HCT116 (cell line): ENCODE measurements at regions not wholly inside any gene's neighbourhood (a gene's known extent, or its start where the extent isn't known, plus 50 kb on each side); places are given as distances from the start of the nearest gene placed in this dataset.
A peak's percentile ranks its signal among the peaks of the same experiment; 100 is the strongest.

Experiments used
- ATAC-seq: fragments of 200-7000 bp; cut with Tn5 transposase; 2 replicates; pipeline ENCODE4 v1.9.1; 2020; ENCODE audit warnings: mild to moderate bottlenecking, moderate library complexity
- BruUV-seq: library from RNA; stranded (reverse); fragments of 400-500 nt; replicated peaks from 2 replicates; lab custom pipeline; 2021; lab: Mats Ljungman, UMichigan
- CTCF ChIA-PET: fragments of 300-600 bp; sonication (Branson Sonifier 250); formaldehyde crosslinking; loops from one replicate; lab custom pipeline; 2021; ENCODE audit warnings: antibody characterized with exemption; lab: Charles Lee
- POLR2A ChIA-PET: fragments of 300-600, 350-600 bp; sonication (Branson Sonifier 250); formaldehyde crosslinking; loops from one replicate; lab custom pipeline; 2021; ENCODE audit warnings: antibody characterized with exemption; lab: Charles Lee
- RAD21 ChIA-PET, 2 experiments: fragments of 300-600 bp; sonication (Branson Sonifier 250); formaldehyde crosslinking; loops; one replicate each; lab custom pipeline; 2023; ENCODE audit warnings: low total read pairs in 2 of 2; ENCODE audit not compliant: uncharacterized antibody in 2 of 2, unreplicated experiment in 2 of 2, low non-redundant PET in 1 of 2; lab: Charles Lee
- DNase-seq: peaks from one replicate; pipeline ENCODE4 v3.0.0-alpha.2; 2010; ENCODE audit warnings: low read depth, low spot score
- H2AFZ ChIP-seq: fragments of 200-600 bp; shearing (Covaris generic), sonication (generic); 2 replicates; pipeline ENCODE4 v1.6.1; 2017; ENCODE audit warnings: low read depth, mixed run types, mixed read lengths, antibody characterized with exemption, low read length; ENCODE audit not compliant: poor library complexity, severe bottlenecking
- H3K27ac ChIP-seq: 2 replicates; pipeline ENCODE4 v1.5.1; 2012; ENCODE audit warnings: low read depth, low read length
- H3K27me3 ChIP-seq: fragments of 200-600 bp; sonication (generic); 2 replicates; pipeline ENCODE4 v1.6.1; 2016; ENCODE audit warnings: mixed run types, low read length, mixed read lengths; ENCODE audit not compliant: insufficient read depth
- H3K36me3 ChIP-seq, 2 experiments: fragments of 200-500 bp in 1 of 2; fragments of 200-600 bp in 1 of 2; sonication (Bioruptor generic) in 1 of 2; sonication (generic) in 1 of 2; 2 replicates each; pipeline versions ENCODE4 v1.5.1 to v1.6.1; 2014 to 2016; ENCODE audit warnings: low read length in 2 of 2, inconsistent platforms in 1 of 2, mixed read lengths in 1 of 2, mixed run types in 1 of 2; ENCODE audit not compliant: insufficient read depth in 2 of 2, control insufficient read depth in 1 of 2
- H3K4me1 ChIP-seq, 2 experiments: fragments of 200-600 bp in 1 of 2; sonication (generic) in 1 of 2; 2 replicates each; pipeline versions ENCODE4 v1.5.1 to v1.6.1; 2012 to 2017; ENCODE audit warnings: low read length in 2 of 2, inconsistent platforms in 1 of 2, mild to moderate bottlenecking in 1 of 2, mixed read lengths in 1 of 2, mixed run types in 1 of 2, moderate library complexity in 1 of 2; ENCODE audit not compliant: insufficient read depth in 2 of 2, control insufficient read depth in 1 of 2
- H3K4me2 ChIP-seq: fragments of 200-600 bp; sonication (generic); 2 replicates; pipeline ENCODE4 v1.6.1; 2017; ENCODE audit warnings: mixed run types, low read length, mixed read lengths
- H3K4me3 ChIP-seq, 2 experiments: fragments of 200-600 bp in 1 of 2; sonication (generic) in 1 of 2; replicated peaks in 1 of 2; 2 replicates each; pipeline ENCODE4 v1.5.1; 2011 to 2016; ENCODE audit warnings: low read length in 2 of 2, control low read depth in 1 of 2, low read depth in 1 of 2, mild to moderate bottlenecking in 1 of 2, mixed read lengths in 1 of 2, mixed run types in 1 of 2
- H3K79me2 ChIP-seq: fragments of 200-600 bp; sonication (generic); 2 replicates; pipeline ENCODE4 v1.6.1; 2017; ENCODE audit warnings: mild to moderate bottlenecking, mixed run types, low read length, moderate library complexity, mixed read lengths; ENCODE audit not compliant: insufficient read depth
- H3K9ac ChIP-seq: fragments of 200-600 bp; sonication (generic); 2 replicates; pipeline ENCODE4 v1.6.1; 2016; ENCODE audit warnings: low read length, mixed read lengths
- H3K9me2 ChIP-seq: fragments of 200-600 bp; sonication (generic), shearing (Covaris generic); 2 replicates; pipeline ENCODE4 v1.6.1; 2017; ENCODE audit warnings: mixed run types, mild to moderate bottlenecking, moderate library complexity; ENCODE audit not compliant: insufficient read depth
- H3K9me3 ChIP-seq, 2 experiments: fragments of 200-500 bp in 1 of 2; fragments of 200-600 bp in 1 of 2; sonication (Bioruptor generic) in 1 of 2; sonication (generic) in 1 of 2; 2 replicates each; pipeline ENCODE4 v1.6.1; 2014 to 2017; ENCODE audit warnings: low read length in 2 of 2, mixed read lengths in 2 of 2, inconsistent platforms in 1 of 2, low read depth in 1 of 2, mild to moderate bottlenecking in 1 of 2, mixed run types in 1 of 2, moderate library complexity in 1 of 2; ENCODE audit not compliant: control insufficient read depth in 1 of 2, insufficient read depth in 1 of 2
- H4K20me1 ChIP-seq: fragments of 200-600 bp; sonication (generic), shearing (Covaris generic); 2 replicates; pipeline ENCODE4 v1.6.1; 2017; ENCODE audit warnings: mixed run types, mild to moderate bottlenecking, moderate library complexity; ENCODE audit not compliant: insufficient read depth
- EGR1 ChIP-seq: IDR thresholded peaks from 2 replicates; pipeline ENCODE4 v1.6.1; 2012; ENCODE audit warnings: low read depth
- EZH2phosphoT487 ChIP-seq: fragments of 200-600 bp; IDR thresholded peaks from 2 replicates; pipeline ENCODE4 v1.6.1; 2018; ENCODE audit warnings: antibody characterized with exemption, borderline replicate concordance
- FOSL1 ChIP-seq: IDR thresholded peaks from 2 replicates; pipeline ENCODE4 v1.6.1; 2012; ENCODE audit warnings: low read depth
- SRF ChIP-seq: IDR thresholded peaks from 2 replicates; pipeline ENCODE4 v1.6.1; 2012; ENCODE audit warnings: low read depth
- YY1 ChIP-seq: IDR thresholded peaks from 2 replicates; pipeline ENCODE4 v1.6.1; 2011; ENCODE audit warnings: low read length, low read depth, moderate library complexity, mild to moderate bottlenecking; ENCODE audit not compliant: insufficient replicate concordance; ENCODE audit errors: extremely low read depth
- ZNF274 ChIP-seq: fragments of 200-500 bp; sonication (Bioruptor generic); IDR thresholded peaks from 2 replicates; pipeline ENCODE4 v1.6.1; 2014; ENCODE audit warnings: mild to moderate bottlenecking, low read depth, low read length, inconsistent platforms
- intact Hi-C: fragments of 100-400 bp; cut with micrococcal nuclease; formaldehyde crosslinking; loops from 2 replicates; pipeline ENCODE4 v1.10.0; 2022
- TF ChIP-seq, protein P1 (sequence below): IDR thresholded peaks from 2 replicates; pipeline ENCODE4 v1.6.1; 2012
- TF ChIP-seq, protein P2 (sequence below): IDR thresholded peaks from 2 replicates; pipeline ENCODE4 v1.6.1; 2011; ENCODE audit warnings: mild to moderate bottlenecking, low read length, moderate library complexity; ENCODE audit not compliant: insufficient replicate concordance; ENCODE audit errors: extremely low read depth
- TF ChIP-seq, protein P3 (sequence below), 3 experiments: fragments of 200-600 bp in 1 of 3; sonication (generic) in 1 of 3; IDR thresholded peaks in 2 of 3; conservative IDR thresholded peaks in 1 of 3; 2 replicates each; pipeline ENCODE4 v1.5.1; 2012 to 2017; ENCODE audit warnings: low read depth in 2 of 3, low read length in 2 of 3, antibody characterized with exemption in 1 of 3, borderline replicate concordance in 1 of 3, control low read depth in 1 of 3, mild to moderate bottlenecking in 1 of 3, mixed read lengths in 1 of 3, mixed run types in 1 of 3, moderate library complexity in 1 of 3; ENCODE audit not compliant: insufficient read depth in 1 of 3

DNA sequence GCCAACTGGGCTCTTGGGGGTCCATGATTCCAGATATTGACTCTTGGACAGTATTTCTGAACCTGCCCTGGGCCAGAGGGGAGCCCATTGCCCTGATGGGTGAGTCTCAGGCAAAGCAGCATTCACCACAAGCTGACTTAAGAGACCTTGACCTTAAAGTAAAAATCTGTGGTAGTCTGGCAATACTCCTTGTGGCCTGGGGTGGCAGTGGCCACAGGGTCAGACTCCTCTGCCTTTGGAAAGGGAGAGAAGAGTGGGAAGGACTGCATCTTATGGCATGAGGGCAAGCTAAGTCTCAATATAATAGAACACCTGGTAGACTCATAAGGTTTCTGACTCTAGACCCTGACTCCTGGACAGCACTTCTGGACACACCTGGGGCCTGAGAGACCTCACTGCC lies 340.3 kb upstream of the MAD2L1 start:
- no TSS peak for BruUV-seq
- RAD21 ChIA-PET = no interaction called here
- H3K27me3 ChIP-seq = no peaks in the 10 kb centered on the region
- ATAC-seq (peak; percentile 44; the same call in 1 of the 2 replicates), DNase-seq (no peak)
- no peak overlapping the region for H3K4me3 ChIP-seq
- H3K9me3 ChIP-seq = no peaks in the 10 kb centered on the region
- no peak overlapping the region for H3K27ac ChIP-seq
- intact Hi-C loops = no loop called here
- TF ChIP-seq, protein P1, sequence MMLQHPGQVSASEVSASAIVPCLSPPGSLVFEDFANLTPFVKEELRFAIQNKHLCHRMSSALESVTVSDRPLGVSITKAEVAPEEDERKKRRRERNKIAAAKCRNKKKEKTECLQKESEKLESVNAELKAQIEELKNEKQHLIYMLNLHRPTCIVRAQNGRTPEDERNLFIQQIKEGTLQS = no peak
- TF ChIP-seq ZNF274 (no peak), FOSL1 (no peak), YY1 (no peak), SRF (no peak), EZH2phosphoT487 (no peak), EGR1 (no peak)
- TF ChIP-seq, protein P2, sequence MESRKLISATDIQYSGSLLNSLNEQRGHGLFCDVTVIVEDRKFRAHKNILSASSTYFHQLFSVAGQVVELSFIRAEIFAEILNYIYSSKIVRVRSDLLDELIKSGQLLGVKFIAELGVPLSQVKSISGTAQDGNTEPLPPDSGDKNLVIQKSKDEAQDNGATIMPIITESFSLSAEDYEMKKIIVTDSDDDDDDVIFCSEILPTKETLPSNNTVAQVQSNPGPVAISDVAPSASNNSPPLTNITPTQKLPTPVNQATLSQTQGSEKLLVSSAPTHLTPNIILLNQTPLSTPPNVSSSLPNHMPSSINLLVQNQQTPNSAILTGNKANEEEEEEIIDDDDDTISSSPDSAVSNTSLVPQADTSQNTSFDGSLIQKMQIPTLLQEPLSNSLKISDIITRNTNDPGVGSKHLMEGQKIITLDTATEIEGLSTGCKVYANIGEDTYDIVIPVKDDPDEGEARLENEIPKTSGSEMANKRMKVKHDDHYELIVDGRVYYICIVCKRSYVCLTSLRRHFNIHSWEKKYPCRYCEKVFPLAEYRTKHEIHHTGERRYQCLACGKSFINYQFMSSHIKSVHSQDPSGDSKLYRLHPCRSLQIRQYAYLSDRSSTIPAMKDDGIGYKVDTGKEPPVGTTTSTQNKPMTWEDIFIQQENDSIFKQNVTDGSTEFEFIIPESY = no peak
- TF ChIP-seq, protein P3, sequence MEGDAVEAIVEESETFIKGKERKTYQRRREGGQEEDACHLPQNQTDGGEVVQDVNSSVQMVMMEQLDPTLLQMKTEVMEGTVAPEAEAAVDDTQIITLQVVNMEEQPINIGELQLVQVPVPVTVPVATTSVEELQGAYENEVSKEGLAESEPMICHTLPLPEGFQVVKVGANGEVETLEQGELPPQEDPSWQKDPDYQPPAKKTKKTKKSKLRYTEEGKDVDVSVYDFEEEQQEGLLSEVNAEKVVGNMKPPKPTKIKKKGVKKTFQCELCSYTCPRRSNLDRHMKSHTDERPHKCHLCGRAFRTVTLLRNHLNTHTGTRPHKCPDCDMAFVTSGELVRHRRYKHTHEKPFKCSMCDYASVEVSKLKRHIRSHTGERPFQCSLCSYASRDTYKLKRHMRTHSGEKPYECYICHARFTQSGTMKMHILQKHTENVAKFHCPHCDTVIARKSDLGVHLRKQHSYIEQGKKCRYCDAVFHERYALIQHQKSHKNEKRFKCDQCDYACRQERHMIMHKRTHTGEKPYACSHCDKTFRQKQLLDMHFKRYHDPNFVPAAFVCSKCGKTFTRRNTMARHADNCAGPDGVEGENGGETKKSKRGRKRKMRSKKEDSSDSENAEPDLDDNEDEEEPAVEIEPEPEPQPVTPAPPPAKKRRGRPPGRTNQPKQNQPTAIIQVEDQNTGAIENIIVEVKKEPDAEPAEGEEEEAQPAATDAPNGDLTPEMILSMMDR (IDR thresholded peaks at IDR 0.05 in 2 of 3, conservative IDR thresholded peaks at IDR 0.05 in 1 of 3; ENCODE audit: borderline replicate concordance in 1 of 3, insufficient read depth in 1 of 3, low read depth in 2 of 3, low read length in 2 of 3) = peak in 2 of 3 experiments; percentile 8 to 15; a peak in 1 of 6 replicates
- no peak overlapping the region for H3K4me2 ChIP-seq
- H2AFZ ChIP-seq = no peak overlapping the region
- H3K9me2 ChIP-seq = no peaks in the 10 kb centered on the region
- POLR2A ChIA-PET = no interaction called here
- H3K4me1 ChIP-seq = no peaks in the 10 kb centered on the region
- no peaks in the 10 kb centered on the region for H4K20me1 ChIP-seq
- CTCF ChIA-PET = no interaction called here
- no peak overlapping the region for H3K9ac ChIP-seq
- no peaks in the 10 kb centered on the region for H3K79me2 ChIP-seq
- H3K36me3 ChIP-seq = no peaks in the 10 kb centered on the region
